Activated CD8-positive, alpha-beta memory T cell treated with anti-CD3 and anti-CD28 coated beads for 4 hours (primary cell): ENCODE measurements at regions not wholly inside any gene's neighbourhood (a gene's known extent, or its start where the extent isn't known, plus 50 kb on each side); places are given as distances from the start of the nearest gene placed in this dataset.
"Not testable (repeated sequence)": the region's sequence is repeated elsewhere in the genome, so short reads cannot be mapped to it uniquely, and the experiment has no call there.

Experiments
- DNase-seq, 2 donors: peaks; one replicate each; pipeline ENCODE4 v3.0.0-alpha.2; 2020; ENCODE audit warnings: low read depth in 2 of 2

GRCh38 chr3:150357923-150358607, 50.0 kb upstream of the TSC22D2 start:
- no peak for DNase-seq

- no peak for DNase-seq
Measured at GRCh38 chr3:150357140-150357539, 51.0 kb upstream of the TSC22D2 start.

GRCh38 chr3:150355574-150355973, 52.5 kb upstream of the TSC22D2 start:
- DNase-seq: no peak

GRCh38 chr3:150352931-150353330, 55.2 kb upstream of the TSC22D2 start:
- no peak for DNase-seq

GRCh38 chr3:150351398-150351797, 56.7 kb upstream of the TSC22D2 start:
- no peak for DNase-seq

- no peak for DNase-seq
Measured at GRCh38 chr3:150349314-150350097, 58.6 kb upstream of the TSC22D2 start.

- DNase-seq: no peak
Measured at GRCh38 chr3:150348500-150348899, 59.6 kb upstream of the TSC22D2 start.

GRCh38 chr3:150346981-150347863, 60.9 kb upstream of the TSC22D2 start:
- DNase-seq: no peak

GRCh38 chr3:150346266-150346665, 61.8 kb upstream of the TSC22D2 start:
- DNase-seq: no peak

- no peak for DNase-seq
Measured at GRCh38 chr3:150345021-150345538, 63.0 kb upstream of the TSC22D2 start.

GRCh38 chr3:150344079-150344759, 63.9 kb upstream of the TSC22D2 start:
- no peak for DNase-seq

GRCh38 chr3:150342896-150343467, 65.1 kb upstream of the TSC22D2 start:
- no peak for DNase-seq

GRCh38 chr3:150341891-150342290, 66.2 kb upstream of the TSC22D2 start:
- DNase-seq: no peak

- not testable (repeated sequence) for DNase-seq
Measured at GRCh38 chr3:150336363-150336762, 71.7 kb upstream of the TSC22D2 start.

GRCh38 chr3:150335631-150336030, 72.5 kb upstream of the TSC22D2 start:
- DNase-seq: no peak

- no peak for DNase-seq
Measured at GRCh38 chr3:150334974-150335373, 73.1 kb upstream of the TSC22D2 start.

GRCh38 chr3:150333477-150333876, 74.6 kb upstream of the TSC22D2 start:
- no peak for DNase-seq

- DNase-seq: no peak
Measured at GRCh38 chr3:150331978-150332568, 76.0 kb upstream of the TSC22D2 start.

- DNase-seq: no peak
Measured at GRCh38 chr3:150330872-150331271, 77.2 kb upstream of the TSC22D2 start.

GRCh38 chr3:150330174-150330573, 77.9 kb upstream of the TSC22D2 start:
- no peak for DNase-seq

- no peak for DNase-seq
Measured at GRCh38 chr3:150329408-150329807, 78.7 kb upstream of the TSC22D2 start.
